Esophagus muscularis mucosa (tissue), 4 donors: ENCODE measurements at regions not wholly inside any gene's neighbourhood (a gene's known extent, or its start where the extent isn't known, plus 50 kb on each side); places are given as distances from the start of the nearest gene placed in this dataset.

Experiments used
- CTCF ChIP-seq, 3 experiments: fragments of 200-600 bp in 2 of 3; fragments of 450-650 bp in 1 of 3; sonication (generic) in 2 of 3; IDR thresholded peaks; one replicate each; pipeline ENCODE4 v1.5.1; 2017 to 2019; ENCODE audit warnings: antibody characterized with exemption in 3 of 3, mild to moderate bottlenecking in 2 of 3, moderate library complexity in 1 of 3
- EP300 ChIP-seq: sonication (generic); formaldehyde crosslinking; IDR thresholded peaks from one replicate; pipeline ENCODE4 v1.6.1; 2017; ENCODE audit warnings: antibody characterized with exemption
- POLR2A ChIP-seq: fragments of 450-650 bp; IDR thresholded peaks from one replicate; pipeline ENCODE4 v1.6.1; 2017; ENCODE audit warnings: antibody characterized with exemption, moderate library complexity, mild to moderate bottlenecking, low read depth
- POLR2AphosphoS5 ChIP-seq, 2 donors: sonication (generic); formaldehyde crosslinking; IDR thresholded peaks; one replicate each; pipeline ENCODE4 v1.6.1; 2017; ENCODE audit warnings: antibody characterized with exemption in 2 of 2

- TF ChIP-seq EP300 (no peak), POLR2AphosphoS5 (IDR thresholded peaks at IDR 0.05) (no peak), CTCF (IDR thresholded peaks at IDR 0.05) (no peak), POLR2A (no peak)
These were observed 69.6 kb upstream of the BCL11A start for GRCh38 chr2:60623040-60623439.
